Kidney tubule cell (primary cell): ENCODE measurements at regions not wholly inside any gene's neighbourhood (a gene's known extent, or its start where the extent isn't known, plus 50 kb on each side); places are given as distances from the start of the nearest gene placed in this dataset.

Experiments
- DNase-seq: peaks from one replicate; pipeline ENCODE4 v3.0.0-alpha.2; 2018; ENCODE audit warnings: low spot score

DNA sequence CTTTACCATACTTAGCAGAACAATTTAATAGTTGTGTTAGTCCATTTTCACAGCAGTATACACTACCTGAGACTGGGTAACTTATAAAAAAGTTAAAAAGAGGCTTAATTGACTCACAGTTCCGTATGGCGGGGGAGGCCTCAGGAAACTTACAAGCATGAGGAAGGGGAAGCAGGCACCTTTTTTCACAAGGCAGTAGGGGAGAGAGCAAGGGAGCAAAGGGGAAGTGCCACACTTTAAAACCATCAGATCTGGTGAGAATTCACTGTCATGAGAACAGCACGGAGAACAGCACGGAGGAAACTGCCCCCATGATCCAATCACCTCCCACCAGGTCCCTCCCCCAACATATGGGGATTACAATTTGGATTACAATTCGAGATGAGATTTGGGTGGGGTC, 269.9 kb downstream of the MTRR start:
- no peak for DNase-seq

DNA sequence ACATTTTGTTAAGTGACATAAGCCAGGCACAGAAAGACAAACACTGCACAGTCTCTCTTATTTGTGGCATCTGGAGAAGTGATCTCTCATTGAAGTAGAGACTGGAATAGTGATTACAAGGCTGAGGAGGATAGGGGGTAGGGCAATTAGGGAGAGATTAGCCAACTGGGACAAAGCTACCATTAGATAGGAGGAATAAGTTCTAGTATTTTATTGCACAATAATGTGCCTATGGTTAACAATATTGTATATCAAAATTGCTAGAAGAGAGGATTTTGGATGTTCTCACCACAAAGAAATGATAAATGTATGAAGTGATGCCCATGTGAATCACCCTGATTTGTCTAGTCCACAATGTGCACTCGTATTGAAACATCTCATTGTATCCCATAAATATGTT, 281.8 kb downstream of the MTRR start:
- no peak for DNase-seq

DNA sequence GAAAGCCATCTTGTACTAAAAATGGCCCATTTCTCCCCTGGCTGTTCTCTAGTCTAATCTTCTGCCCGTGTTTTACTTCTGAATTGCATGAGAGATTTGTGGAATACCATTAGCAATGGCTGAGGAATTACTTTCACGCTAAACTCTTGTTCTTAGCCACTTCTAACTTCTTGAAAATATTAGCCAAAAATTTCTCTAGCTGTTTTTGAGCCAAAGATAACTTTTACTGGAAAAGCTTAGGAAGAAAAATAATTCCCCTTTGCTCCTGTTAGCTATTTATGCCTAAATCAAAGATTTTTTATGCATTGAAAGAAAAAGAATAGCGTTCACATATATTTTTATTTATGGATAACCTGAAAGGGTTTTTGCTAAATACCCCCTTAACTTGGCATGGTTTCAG, 287.8 kb downstream of the MTRR start:
- DNase-seq = no peak

DNA sequence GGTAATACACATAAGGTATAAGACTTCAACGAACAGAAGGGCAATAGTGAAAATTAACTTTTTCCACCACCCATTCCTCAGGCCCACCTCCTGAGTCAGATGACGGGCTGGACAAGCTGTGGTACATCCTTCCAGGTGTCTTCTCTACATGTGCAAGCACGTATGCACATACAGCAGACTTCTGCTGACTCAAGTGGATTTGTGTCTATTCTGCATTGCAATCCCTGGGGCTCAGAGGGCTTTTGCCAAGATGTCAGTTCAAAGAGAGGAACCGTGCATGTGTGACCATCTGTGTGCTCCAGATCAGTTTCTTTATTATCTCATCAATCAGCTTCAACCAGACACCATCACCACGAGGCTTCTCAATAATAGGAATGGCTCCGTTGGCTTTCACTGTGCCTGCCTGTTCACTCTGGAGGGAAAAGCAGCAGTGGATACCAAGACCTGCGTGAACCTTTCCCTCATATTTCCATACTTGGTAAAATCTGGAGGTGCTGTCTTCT, 288.4 kb downstream of the MTRR start:
- no peak for DNase-seq

DNA sequence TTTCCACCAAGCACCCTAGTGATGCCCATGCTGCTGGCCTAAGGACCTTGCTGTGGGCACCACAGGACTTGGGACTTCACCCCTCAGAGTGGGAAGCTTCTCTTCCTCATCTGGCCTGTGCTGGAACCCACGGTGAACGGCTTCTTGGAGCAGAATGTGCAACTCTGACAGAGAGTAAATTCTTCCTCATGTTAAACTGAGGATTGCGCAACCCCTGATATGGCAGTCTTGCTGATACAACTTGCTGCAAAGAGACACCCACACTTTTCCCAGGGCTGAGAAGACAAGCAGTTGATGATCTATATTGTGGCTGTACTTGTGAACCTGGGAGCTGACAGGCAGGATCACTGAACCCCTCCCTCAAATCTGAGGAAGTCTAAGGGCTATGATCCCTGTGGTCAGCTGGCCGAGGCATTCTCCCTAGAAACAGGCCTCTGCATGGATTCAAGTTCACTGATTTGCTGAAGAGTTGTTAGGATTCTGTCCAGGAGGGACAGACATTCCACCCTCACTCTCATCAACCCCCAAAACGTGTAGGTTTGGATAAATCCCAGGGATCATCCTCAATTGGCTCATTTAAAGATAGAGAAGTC, 307.2 kb downstream of the MTRR start:
- DNase-seq = no peak

DNA sequence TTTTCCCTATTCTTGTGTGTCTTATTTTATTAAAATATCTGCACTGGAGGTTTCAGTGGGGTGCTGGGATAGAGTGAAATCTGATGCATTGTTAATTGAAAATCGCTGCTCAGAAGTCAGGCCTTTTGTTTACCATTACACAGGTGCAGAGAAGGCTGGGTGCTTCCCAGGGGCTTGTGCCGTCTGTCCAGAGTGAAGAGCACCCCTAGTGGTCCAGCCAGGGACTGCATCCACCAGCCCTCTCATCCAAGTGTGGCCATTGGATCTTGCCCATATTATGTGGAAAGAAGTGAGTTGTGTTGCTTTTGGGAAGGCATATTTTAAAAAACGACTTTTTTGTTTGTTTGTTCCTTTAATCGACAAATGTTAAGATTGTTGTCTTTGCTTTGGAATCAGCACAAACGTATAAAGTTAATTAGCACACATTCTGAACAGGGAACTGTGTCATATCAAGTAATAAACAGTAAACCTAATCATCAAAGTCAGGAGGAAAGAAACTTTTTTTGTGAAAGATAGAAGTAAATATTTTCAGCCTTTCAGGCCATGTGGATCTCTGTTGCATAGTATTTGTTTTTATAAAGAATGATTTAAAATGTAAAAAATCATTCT, 315.6 kb downstream of the MTRR start:
- peak; percentile 42 for DNase-seq

DNA sequence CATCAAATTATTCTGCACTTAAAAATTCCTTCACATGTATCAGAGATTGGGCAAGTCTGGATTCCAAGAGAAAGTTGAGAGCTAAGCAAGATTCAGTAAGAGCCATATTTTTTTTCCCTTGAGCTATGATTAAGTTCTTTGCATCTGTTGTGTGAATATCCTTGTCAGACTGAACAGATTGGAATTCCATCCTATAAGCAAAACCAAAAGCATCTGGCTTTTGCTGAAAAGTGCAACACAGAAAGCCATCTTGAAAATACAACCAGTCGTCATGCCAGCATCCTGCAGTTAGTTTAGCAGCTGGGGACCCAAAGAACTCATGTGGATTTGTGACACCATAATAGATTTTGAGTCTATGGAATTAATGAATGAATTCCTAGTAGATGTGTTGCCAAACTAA, 316.9 kb downstream of the MTRR start:
- no peak for DNase-seq

DNA sequence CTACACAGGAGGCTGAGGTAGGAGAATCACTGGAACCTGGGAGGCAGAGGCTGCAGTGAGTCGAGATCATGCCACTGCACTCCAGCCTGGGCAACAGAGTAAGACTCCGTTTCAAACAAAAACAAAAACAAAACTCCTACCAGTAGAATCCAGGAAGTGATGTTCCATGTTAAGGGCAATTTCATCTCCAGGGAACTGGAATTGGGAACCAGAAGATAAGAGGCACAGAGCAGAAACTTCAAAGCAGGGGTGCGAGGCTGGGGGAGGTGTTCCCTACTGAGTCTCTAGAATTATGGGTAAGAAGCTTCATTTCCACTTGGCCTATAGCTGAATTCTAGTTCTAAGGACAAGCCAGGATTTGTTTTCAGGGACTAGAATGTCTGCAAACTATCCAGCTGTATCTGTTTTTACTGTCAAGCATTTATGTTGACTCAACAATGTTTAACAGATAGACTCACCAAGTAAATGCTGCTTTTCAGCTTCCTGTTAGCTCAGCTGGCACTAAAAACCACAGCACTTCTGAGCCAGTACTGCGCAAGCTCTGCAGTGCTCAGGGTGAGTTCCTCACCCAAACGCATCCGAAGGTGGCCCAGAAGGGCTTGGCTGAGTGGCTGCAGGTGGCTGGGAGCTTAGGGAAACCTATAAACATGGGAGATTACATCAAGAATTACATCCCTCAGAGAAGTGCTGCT, 320.1 kb downstream of the MTRR start:
- DNase-seq = peak; percentile 32

DNA sequence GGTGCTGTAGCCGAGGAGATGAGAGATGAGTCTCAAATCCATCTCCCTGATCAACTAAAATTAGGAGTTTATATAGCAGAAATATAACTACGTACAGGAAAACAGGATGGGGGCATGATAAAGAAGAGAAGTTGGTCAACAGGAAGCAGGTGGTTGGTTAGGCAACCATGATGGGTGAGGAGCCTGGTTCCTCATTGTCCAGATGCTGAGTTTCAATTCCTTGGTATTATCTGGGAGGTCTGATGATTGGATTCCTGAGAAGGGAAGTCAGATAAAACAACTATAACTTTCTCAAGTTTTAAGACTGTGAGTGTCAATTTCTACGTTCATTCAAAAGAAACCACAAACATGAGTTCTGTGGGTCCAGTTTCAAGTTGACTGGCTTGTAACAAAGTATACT, 323.9 kb downstream of the MTRR start:
- DNase-seq = no peak

DNA sequence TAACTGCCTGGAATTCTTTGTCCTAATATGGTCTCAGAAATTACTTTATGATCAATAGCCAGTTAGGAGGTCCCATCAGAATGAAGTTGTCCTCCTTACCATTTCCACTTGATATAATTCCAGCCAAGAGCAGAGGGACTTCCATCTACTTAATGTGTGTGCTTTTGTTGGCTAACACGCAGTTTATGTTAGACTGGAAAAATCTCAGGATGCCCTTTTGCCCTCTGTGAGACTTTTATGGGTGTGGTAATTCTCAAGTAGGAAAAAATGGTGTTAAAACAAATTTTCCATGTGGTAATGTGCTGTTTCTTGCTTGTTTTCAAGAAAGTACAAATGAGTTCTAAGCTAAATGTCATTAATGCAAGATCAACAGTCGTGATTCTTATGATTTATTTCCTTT, 327.1 kb downstream of the MTRR start:
- no peak for DNase-seq

DNA sequence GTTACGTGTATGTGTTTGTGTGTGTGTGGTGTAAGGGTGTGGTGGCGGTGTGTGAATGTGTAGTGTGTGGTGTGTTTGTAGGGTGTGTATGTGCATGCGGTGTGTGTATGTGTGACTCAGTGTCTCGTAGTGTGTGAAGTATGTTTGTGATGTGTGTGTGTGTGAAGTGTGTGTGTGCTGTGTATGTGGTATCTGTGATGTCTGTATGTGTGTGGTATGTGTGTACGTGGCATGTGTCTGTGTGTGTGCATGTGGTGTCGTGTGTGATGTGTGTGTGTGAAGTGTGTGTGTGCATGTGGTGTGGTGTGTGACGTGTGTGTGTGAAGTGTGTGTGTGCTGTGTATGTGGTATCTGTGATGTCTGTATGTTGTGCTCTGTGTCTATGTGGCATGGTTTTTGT, 339.4 kb downstream of the MTRR start:
- DNase-seq = no peak

DNA sequence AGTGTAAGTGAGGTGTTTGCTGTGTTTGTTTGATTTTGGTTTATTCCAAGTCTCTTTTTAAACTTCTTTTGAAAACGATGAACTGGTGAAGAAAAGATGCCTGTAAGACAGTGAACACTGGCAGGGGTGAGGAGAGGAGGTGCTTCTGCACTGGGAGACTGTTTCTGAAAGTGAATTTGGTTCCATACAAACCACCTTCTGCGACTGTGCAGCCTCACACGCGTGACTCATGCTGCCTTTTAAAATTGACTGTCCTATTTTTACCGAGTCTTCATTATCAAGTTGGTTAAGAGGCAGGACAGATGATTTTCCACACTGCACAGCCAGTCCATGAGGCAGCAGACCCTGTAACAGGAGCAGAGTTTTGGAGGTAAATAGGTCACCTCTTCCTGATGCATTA, 340.6 kb downstream of the MTRR start:
- DNase-seq = no peak

DNA sequence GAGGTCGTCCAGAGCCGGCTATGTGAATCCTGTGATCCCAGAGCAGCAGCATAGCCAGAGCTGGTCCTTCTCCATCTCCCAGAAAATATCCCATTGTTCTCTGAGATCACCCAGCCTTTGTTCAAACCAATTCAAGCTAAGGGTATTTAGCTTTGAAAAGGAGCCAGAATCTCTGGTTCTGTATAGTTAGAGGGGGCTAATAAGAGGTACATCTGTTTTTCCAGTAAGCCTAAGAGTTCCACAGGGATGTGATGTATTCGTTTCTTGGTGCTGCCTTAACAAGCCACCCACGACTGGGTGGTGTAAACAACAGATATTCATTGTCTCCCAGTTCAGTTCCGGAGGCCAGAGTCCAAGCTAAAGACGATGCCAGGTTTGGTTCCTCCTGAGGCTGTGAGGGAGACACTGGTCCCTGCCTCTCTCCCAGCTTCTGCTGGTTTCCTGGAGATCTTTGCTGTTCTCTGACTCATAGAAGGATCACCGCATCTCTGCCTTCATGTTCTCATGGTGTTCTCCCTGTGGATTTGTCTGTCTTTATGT, 344.8 kb downstream of the MTRR start:
- DNase-seq = no peak

DNA sequence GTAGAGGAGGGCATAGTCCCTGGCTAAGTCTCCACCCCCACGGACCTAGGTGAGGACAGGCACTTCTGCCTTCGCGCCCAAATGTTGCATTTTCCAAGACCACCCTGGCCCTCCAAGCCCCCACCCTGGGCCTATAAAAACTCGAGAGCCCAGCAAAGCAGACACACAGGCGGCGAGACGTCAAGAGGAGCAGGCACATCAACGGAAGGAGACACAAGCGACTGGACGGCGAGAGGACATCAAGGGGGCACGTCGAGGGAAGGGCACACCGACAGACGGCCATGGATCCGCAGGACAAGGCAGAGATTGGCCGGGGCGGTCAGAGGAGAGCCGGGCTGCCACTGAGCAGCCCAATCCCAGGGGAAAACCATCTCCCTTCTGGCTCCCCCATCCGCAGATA, 348.0 kb downstream of the MTRR start:
- no peak for DNase-seq

DNA sequence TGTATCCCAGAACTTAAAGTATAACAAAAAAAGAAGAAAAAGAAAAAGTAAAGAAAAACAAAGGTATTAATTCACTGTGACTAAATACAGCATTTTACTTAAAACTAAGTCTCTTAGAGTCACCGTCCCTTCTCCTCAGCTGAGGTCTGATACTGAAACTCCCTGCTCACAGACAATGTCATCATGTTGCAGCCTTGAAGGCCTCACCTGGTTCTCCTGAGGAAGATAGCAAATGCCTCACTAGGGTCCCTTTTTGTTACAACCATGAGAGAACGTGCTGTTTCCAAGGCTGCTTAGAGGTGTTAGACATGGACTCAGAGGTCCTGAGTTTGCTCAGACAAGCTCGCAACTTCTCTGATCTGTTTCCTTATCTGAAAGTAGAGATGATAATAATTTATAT, 357.2 kb downstream of the MTRR start:
- DNase-seq = no peak

DNA sequence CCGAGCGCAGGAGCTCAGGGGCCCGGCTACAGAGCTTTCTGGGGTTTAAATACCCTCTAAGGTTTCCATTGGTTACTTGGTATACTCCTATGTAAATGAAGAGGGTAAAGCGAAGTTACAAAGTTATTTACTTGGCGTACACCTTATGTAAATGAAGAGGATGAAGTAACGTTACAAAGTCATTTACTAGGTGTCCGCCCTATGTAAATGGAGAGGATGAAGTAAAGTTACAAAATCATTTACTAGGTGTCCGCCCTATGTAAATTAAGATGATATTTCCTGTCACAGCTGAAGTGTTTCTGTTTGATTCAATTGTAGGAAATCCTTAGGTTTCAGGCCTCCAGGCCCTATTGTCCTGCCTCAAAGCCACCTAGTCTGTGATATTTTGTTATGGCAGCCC, 358.2 kb downstream of the MTRR start:
- no peak for DNase-seq

DNA sequence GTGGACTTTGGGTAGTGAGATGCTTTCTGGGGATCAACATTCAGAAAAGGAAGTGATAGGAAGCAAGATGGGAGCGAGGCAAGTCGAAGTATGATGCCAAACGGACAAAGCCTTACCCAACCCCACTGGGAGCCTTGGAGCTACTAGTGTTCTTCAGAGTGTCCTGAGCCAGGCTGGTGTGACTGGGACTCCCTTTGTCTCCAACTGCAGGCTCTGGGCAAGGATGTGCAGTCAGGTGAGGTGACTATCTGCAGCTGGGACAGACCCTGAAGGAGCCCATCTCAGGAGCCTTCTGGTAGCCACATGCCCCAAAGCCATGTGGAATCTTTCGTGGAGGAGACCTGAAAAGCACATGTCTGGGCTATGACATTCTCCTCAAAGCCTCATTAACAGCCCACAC, 360.6 kb downstream of the MTRR start:
- no peak for DNase-seq

DNA sequence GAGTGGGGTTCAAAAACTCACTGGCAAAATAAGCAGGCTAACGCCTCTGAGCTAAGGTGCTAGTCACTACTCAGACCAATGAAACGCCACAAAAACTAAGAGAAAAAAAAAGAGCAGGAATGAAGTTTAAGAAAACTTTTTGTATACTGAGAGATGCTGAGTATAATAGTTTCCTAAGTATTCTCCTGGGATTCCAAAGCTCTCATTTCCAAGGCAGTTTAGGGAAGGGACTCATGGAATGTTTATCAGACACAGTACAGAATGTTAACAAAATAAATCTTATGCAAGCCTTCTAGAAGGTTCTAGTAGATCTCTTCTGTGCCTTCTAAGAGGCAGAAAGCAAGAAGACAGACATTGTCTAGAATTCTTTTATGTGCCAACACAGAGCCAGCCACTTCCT, 361.9 kb downstream of the MTRR start:
- DNase-seq = no peak

DNA sequence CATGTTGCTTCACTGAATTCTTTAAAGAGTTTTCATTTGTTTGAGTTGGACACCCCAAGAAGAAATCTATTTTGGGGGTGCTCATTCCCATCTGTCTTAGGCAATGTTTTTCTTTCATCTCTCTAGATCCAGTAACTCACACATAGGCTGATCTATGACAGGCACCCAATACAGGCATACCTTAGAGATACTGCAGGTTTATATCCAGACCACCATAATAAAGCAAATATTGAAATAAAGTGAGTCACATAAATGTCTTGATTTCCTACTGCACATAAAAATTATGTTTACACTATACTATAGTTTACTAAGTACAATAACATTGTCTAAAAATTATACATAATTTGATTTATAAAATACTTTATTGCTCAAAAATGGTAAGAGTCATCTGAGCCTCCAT, 364.5 kb downstream of the MTRR start:
- DNase-seq = no peak

DNA sequence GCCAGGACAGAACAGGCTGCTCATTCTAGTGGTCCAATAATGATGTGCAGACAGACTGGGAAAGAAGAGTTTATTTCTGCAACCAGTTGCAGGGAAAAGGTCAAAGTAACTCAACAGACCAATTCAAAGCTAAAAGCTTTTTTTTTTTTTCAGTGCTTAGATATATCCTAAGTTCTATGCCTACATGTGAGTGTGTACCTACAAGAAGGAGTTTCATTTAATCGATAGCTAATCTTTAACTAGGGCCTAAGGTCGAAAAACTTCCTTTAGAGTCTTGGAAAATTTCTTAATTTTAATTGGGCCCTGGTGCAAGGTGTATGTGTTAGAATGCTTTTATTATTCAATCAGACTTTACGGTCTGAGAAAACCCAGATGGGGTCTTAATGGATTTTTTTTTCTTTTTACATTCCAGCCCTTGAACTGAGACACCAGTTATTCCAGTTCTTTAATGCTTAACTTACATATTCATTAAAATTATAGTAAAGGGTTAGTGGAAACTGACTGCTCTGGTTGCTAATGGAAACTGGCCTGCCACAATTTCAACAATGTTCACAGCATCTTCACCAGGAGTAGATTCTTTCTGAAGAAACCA, 365.3 kb downstream of the MTRR start:
- DNase-seq = no peak

DNA sequence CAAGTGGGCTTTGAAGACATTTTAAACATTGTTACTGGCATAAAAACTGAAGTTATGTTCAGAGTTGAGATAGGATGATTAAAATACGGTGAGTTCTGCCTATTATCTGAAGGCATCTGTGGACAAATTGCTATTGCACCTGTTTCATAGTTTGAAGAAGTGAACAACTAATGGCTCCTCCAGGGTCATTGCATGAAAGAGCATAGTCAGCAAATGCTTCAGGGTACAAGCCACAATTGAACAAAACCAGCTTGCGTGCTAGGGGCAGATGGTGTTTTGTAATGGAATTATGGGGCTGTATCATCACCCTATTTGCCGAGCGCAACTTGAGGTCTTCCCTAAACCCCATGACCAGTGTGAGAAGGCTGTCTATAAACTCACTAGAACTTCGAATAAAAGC, 369.1 kb downstream of the MTRR start:
- DNase-seq = no peak

DNA sequence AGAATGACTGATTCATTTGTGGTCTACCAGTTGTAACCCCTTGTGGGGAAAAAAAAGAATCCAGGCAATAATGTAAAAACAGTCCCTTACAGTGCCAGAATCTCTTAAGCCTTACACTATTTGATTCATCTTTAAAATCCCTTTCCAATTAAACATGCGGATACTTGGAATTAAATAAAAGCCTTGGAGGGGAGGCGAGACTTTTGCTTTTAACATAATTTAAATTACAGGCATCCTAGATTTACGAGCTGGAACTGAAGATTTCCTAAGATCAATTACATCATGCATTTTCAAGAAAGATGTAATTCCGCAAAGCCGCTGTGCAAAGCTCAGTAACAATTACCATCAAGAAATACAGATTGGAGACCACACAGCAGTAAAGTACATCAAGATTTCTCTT, 370.2 kb downstream of the MTRR start:
- no peak for DNase-seq

DNA sequence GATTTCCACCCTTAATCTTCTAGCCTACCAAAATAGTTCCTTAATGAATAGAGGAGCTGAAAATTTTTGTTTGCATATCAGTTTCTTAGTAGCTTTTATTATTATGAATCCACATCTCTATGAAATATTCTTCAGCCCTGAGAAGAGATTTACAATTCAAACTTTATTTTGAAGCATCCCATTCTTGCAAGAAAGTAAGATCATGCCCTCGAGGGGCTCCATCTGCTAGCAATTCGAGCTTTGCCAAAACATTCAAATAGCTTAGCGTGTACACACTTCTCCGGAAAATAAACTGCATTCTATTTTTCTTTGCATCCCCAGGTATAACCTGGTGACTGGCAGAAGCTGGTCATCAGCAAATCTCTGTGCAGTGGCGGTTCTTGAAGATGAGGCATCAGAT, 370.7 kb downstream of the MTRR start:
- no peak for DNase-seq
